DND-41 (cell line): ENCODE measurements at regions not wholly inside any gene's neighbourhood (a gene's known extent, or its start where the extent isn't known, plus 50 kb on each side); places are given as distances from the start of the nearest gene placed in this dataset.

Experiments used
- EZH2 ChIP-seq: IDR thresholded peaks from 3 replicates; pipeline ENCODE4 v1.6.1; 2012; ENCODE audit warnings: borderline replicate concordance, low read depth, mild to moderate bottlenecking, moderate library complexity, low read length, inconsistent platforms; ENCODE audit not compliant: severe bottlenecking
- TF ChIP-seq, protein P1 (sequence below): IDR thresholded peaks from 2 replicates; pipeline ENCODE4 v1.5.1; 2012; ENCODE audit warnings: borderline replicate concordance, low read length, moderate library complexity, mild to moderate bottlenecking; ENCODE audit not compliant: poor library complexity, severe bottlenecking; ENCODE audit errors: extremely low read depth

DNA sequence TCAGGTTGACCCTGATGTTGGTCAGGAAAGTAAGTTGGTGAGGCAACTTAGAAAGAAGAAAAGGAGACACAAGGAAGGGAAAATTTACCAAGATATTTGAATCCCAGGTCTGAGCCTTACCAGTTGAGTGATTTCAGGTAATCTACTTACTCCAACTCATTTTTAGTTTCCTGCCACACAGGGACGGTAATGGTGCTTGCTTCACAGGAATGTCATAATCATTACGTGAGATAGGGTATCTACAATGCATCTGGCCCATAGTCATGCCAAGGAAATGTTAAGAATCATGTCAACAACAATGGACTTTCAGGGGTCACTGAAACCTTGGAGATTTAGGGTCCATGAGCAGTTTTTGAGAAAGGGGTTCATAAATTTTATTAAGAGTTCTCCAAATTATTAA is 195.4 kb upstream of the HHIP start:
- TF ChIP-seq, protein P1, sequence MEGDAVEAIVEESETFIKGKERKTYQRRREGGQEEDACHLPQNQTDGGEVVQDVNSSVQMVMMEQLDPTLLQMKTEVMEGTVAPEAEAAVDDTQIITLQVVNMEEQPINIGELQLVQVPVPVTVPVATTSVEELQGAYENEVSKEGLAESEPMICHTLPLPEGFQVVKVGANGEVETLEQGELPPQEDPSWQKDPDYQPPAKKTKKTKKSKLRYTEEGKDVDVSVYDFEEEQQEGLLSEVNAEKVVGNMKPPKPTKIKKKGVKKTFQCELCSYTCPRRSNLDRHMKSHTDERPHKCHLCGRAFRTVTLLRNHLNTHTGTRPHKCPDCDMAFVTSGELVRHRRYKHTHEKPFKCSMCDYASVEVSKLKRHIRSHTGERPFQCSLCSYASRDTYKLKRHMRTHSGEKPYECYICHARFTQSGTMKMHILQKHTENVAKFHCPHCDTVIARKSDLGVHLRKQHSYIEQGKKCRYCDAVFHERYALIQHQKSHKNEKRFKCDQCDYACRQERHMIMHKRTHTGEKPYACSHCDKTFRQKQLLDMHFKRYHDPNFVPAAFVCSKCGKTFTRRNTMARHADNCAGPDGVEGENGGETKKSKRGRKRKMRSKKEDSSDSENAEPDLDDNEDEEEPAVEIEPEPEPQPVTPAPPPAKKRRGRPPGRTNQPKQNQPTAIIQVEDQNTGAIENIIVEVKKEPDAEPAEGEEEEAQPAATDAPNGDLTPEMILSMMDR: no peak
- TF ChIP-seq EZH2: no peak
